Activated naive CD8-positive, alpha-beta T cell treated with anti-CD3 and anti-CD28 coated beads, Interleukin-2, amount 10 ng/mL, durations not matched to agents 7 days and 5 days (primary cell): ENCODE measurements at regions not wholly inside any gene's neighbourhood (a gene's known extent, or its start where the extent isn't known, plus 50 kb on each side); places are given as distances from the start of the nearest gene placed in this dataset.
"Not testable (repeated sequence)": the region's sequence is repeated elsewhere in the genome, so short reads cannot be mapped to it uniquely, and the experiment has no call there.

Source experiments
- ATAC-seq: fragments of 150-1000 bp; cut with Tn5 transposase; one replicate; pipeline ENCODE4 v1.10.0; 2021; ENCODE audit warnings: low read depth, moderate library complexity
- POLR2A ChIA-PET: fragments of 350-600 bp; sonication (Branson Sonifier 250); formaldehyde crosslinking; loops from one replicate; lab custom pipeline; 2021; ENCODE audit warnings: antibody characterized with exemption; lab: Charles Lee
- DNase-seq: peaks from one replicate; pipeline ENCODE4 v3.0.0; 2021
- H3K27ac Mint-ChIP-seq: one replicate; pipeline ENCODE4 v1.8.0; 2022; ENCODE audit warnings: mild to moderate bottlenecking, mixed read lengths
- H3K27me3 Mint-ChIP-seq: one replicate; pipeline ENCODE4 v1.8.0; 2022; ENCODE audit warnings: mild to moderate bottlenecking, moderate library complexity, mixed read lengths
- H3K36me3 Mint-ChIP-seq: one replicate; pipeline ENCODE4 v1.8.0; 2021; ENCODE audit warnings: mild to moderate bottlenecking, mixed read lengths
- H3K4me1 Mint-ChIP-seq: one replicate; pipeline ENCODE4 v1.8.0; 2021; ENCODE audit warnings: mixed read lengths
- H3K4me3 Mint-ChIP-seq: one replicate; pipeline ENCODE4 v1.8.0; 2022; ENCODE audit warnings: mild to moderate bottlenecking, moderate library complexity, mixed read lengths
- H3K9me3 Mint-ChIP-seq: one replicate; pipeline ENCODE4 v1.8.0; 2021; ENCODE audit warnings: mixed read lengths

- Mint-ChIP-seq H3K27ac (no peak overlapping the region), H3K4me3 (no peak overlapping the region), H3K27me3 (no peaks in the 10 kb centered on the region), H3K9me3 (no peaks in the 10 kb centered on the region), H3K36me3 (no peaks in the 10 kb centered on the region), H3K4me1 (no peaks in the 10 kb centered on the region)
- DNase-seq: no peak
- POLR2A ChIA-PET: no interaction called here
- ATAC-seq: no peak
These were observed 314.9 kb downstream of the ZNF326 start for GRCh38 chr1:90309806-90310205.

GRCh38 chr1:90308421-90308820 is 313.5 kb downstream of the ZNF326 start:
- H3K4me3 Mint-ChIP-seq: no peak overlapping the region
- no peaks in the 10 kb centered on the region for H3K9me3 Mint-ChIP-seq
- no peaks in the 10 kb centered on the region for H3K4me1 Mint-ChIP-seq
- no peak overlapping the region for H3K27ac Mint-ChIP-seq
- POLR2A ChIA-PET: no interaction called here
- ATAC-seq (no peak), DNase-seq (no peak)
- H3K36me3 Mint-ChIP-seq: no peaks in the 10 kb centered on the region
- H3K27me3 Mint-ChIP-seq: no peaks in the 10 kb centered on the region

- ATAC-seq (no peak), DNase-seq (no peak)
- H3K27me3 Mint-ChIP-seq: no peaks in the 10 kb centered on the region
- H3K9me3 Mint-ChIP-seq: no peaks in the 10 kb centered on the region
- no peak overlapping the region for H3K4me3 Mint-ChIP-seq
- no peaks in the 10 kb centered on the region for H3K36me3 Mint-ChIP-seq
- POLR2A ChIA-PET: no interaction called here
- no peaks in the 10 kb centered on the region for H3K4me1 Mint-ChIP-seq
- H3K27ac Mint-ChIP-seq: no peak overlapping the region
These were observed 310.7 kb downstream of the ZNF326 start for GRCh38 chr1:90305577-90305976.

DNA sequence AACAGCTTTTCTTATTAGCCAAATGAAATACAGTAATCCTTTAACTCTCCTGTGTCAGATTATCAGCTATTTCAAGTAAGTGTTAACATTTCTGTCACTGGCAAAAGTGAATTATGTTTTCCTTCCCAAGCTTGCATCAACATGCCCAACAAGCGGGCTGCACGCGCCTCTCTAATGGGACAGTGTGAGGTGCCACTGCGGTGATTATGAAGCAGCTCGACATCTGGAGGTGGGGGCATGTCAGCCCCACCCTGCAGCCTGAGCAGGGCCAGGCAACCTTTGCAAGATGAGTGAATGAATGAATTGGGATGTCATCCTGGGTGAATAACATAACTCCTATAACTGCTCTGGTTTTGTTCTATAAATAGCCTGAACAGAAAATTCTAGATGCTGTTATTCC is 301.4 kb downstream of the ZNF326 start:
- no peak overlapping the region for H3K4me3 Mint-ChIP-seq
- POLR2A ChIA-PET: no interaction called here

GRCh38 chr1:90295534-90295933 is 300.6 kb downstream of the ZNF326 start:
- Mint-ChIP-seq H3K36me3 (no peaks in the 10 kb centered on the region), H3K4me1 (no peaks in the 10 kb centered on the region), H3K27me3 (peaks cover 3% of the 10 kb centered on the region), H3K27ac (no peak overlapping the region), H3K9me3 (no peaks in the 10 kb centered on the region), H3K4me3 (no peak overlapping the region)
- ATAC-seq: no peak
- no peak for DNase-seq
- POLR2A ChIA-PET: no interaction called here

More for the DNA sequence above, 301.4 kb downstream of the ZNF326 start:
- H3K27me3 Mint-ChIP-seq: peaks cover 3% of the 10 kb centered on the region
- H3K36me3 Mint-ChIP-seq: no peaks in the 10 kb centered on the region
- no peak for ATAC-seq
- H3K4me1 Mint-ChIP-seq: no peaks in the 10 kb centered on the region
- no peak for DNase-seq
- no peaks in the 10 kb centered on the region for H3K9me3 Mint-ChIP-seq
- no peak overlapping the region for H3K27ac Mint-ChIP-seq

- Mint-ChIP-seq H3K4me3 (no peak overlapping the region), H3K36me3 (no peaks in the 10 kb centered on the region), H3K27ac (no peak overlapping the region), H3K4me1 (no peaks in the 10 kb centered on the region), H3K9me3 (no peaks in the 10 kb centered on the region), H3K27me3 (no peaks in the 10 kb centered on the region)
- ATAC-seq: no peak
- no peak for DNase-seq
- POLR2A ChIA-PET: no interaction called here
These were observed 296.7 kb downstream of the ZNF326 start for GRCh38 chr1:90291431-90292216.

DNA sequence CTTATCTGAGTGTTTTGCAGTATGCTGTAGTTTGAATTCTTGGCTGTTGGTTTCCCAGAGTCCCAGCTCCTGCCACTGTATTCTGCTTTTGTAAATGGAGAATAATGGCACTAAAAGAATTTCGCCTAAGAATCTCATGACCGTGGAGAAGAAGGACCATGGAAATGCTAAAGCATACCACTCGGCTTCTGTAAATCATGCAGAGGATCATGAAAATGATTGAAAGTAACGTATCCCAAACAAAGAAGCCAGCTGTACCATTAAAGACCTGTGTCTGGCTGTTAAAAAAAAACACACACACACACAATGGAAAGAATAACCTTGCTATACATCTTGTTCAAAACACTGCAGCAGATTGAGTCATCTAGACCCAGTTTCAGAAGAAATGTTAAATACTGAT is 287.9 kb downstream of the ZNF326 start:
- Mint-ChIP-seq H3K27me3 (peaks cover 5% of the 10 kb centered on the region), H3K9me3 (no peaks in the 10 kb centered on the region), H3K4me1 (no peaks in the 10 kb centered on the region), H3K4me3 (no peak overlapping the region), H3K36me3 (no peaks in the 10 kb centered on the region), H3K27ac (no peak overlapping the region)
- DNase-seq: no peak
- POLR2A ChIA-PET: no interaction called here
- no peak for ATAC-seq

GRCh38 chr1:90281886-90282285 is 287.0 kb downstream of the ZNF326 start:
- H3K27ac Mint-ChIP-seq, H3K9me3 Mint-ChIP-seq, POLR2A ChIA-PET, H3K4me3 Mint-ChIP-seq, H3K36me3 Mint-ChIP-seq, DNase-seq, H3K4me1 Mint-ChIP-seq, ATAC-seq, H3K27me3 Mint-ChIP-seq: not testable (repeated sequence)

GRCh38 chr1:90277270-90277669 is 282.4 kb downstream of the ZNF326 start:
- no peak overlapping the region for H3K27ac Mint-ChIP-seq
- no peaks in the 10 kb centered on the region for H3K4me1 Mint-ChIP-seq
- no peaks in the 10 kb centered on the region for H3K36me3 Mint-ChIP-seq
- no peak for DNase-seq
- no peak for ATAC-seq
- no peaks in the 10 kb centered on the region for H3K9me3 Mint-ChIP-seq
- H3K27me3 Mint-ChIP-seq: peaks cover 3% of the 10 kb centered on the region
- POLR2A ChIA-PET: no interaction called here
- H3K4me3 Mint-ChIP-seq: no peak overlapping the region

GRCh38 chr1:90274376-90274775 is 279.5 kb downstream of the ZNF326 start:
- H3K27ac Mint-ChIP-seq: no peak overlapping the region
- ATAC-seq (no peak), DNase-seq (no peak)
- POLR2A ChIA-PET: no interaction called here
- no peak overlapping the region for H3K4me3 Mint-ChIP-seq
- peaks cover 4% of the 10 kb centered on the region for H3K9me3 Mint-ChIP-seq
- H3K36me3 Mint-ChIP-seq: no peaks in the 10 kb centered on the region
- no peaks in the 10 kb centered on the region for H3K4me1 Mint-ChIP-seq
- no peaks in the 10 kb centered on the region for H3K27me3 Mint-ChIP-seq

DNA sequence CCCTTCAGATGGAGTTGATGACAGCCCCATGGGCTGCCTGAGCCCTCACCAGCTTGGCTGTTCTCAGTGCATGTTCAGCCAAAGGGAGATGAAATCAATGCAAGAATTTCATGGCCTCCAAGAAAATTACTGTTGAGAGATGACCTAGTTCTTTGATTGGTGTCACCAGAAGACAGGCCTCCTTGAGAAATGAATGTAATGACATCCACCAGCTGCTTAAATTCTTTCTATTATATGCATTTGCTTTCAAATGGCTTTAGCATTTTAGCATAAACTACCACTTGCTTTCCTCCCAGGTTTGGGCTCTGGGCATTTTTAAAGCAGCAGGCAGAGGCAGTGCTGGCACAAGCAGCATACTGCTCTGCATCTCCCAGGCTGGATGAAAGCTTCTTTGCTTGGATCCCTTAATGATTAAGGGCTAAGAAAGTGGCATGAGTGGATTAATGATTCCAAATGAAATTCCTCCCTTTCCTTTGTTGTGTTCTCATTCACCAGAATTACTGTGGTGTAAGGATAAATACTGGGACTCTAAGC is 278.4 kb downstream of the ZNF326 start:
- H3K36me3 Mint-ChIP-seq: no peaks in the 10 kb centered on the region
- DNase-seq (no peak), ATAC-seq (no peak)
- POLR2A ChIA-PET: no interaction called here
- no peak overlapping the region for H3K27ac Mint-ChIP-seq
- H3K4me1 Mint-ChIP-seq: no peaks in the 10 kb centered on the region
- no peak overlapping the region for H3K4me3 Mint-ChIP-seq
- peaks cover 4% of the 10 kb centered on the region for H3K9me3 Mint-ChIP-seq
- peaks cover 2% of the 10 kb centered on the region for H3K27me3 Mint-ChIP-seq

DNA sequence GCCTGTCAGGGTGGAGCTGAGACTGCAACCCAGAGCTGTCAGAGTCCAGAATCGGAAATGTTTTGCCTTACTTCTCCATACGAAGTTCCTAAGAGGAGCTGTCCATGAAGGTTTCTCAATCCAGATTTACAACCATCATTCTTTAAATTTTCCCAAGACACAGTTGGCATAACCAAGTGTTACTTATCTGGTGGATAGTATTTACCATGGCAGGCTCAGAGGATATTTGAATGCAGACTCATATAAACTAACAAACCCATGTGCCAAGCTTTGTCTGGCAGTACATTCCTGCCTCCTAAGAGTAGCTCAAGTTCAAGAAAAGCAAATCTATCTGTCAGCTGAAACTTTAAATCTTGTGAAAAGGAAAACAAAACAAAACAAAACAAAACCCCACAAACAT is 267.9 kb downstream of the ZNF326 start:
- ATAC-seq: no peak
- Mint-ChIP-seq H3K4me3 (no peak overlapping the region), H3K27me3 (peaks cover 2% of the 10 kb centered on the region), H3K27ac (no peak overlapping the region), H3K36me3 (no peaks in the 10 kb centered on the region), H3K4me1 (no peaks in the 10 kb centered on the region), H3K9me3 (no peaks in the 10 kb centered on the region)
- POLR2A ChIA-PET: no interaction called here
- DNase-seq: no peak

GRCh38 chr1:90262286-90262685 is 267.4 kb downstream of the ZNF326 start:
- H3K4me1 Mint-ChIP-seq: no peaks in the 10 kb centered on the region
- H3K36me3 Mint-ChIP-seq: no peaks in the 10 kb centered on the region
- H3K27ac Mint-ChIP-seq: no peak overlapping the region
- no peak overlapping the region for H3K4me3 Mint-ChIP-seq
- peaks cover 2% of the 10 kb centered on the region for H3K27me3 Mint-ChIP-seq
- ATAC-seq (no peak), DNase-seq (no peak)
- H3K9me3 Mint-ChIP-seq: no peaks in the 10 kb centered on the region
- POLR2A ChIA-PET: no interaction called here

GRCh38 chr1:90246069-90246468 is 251.2 kb downstream of the ZNF326 start:
- Mint-ChIP-seq H3K4me3 (no peak overlapping the region), H3K27me3 (peaks cover 2% of the 10 kb centered on the region), H3K9me3 (peaks cover 2% of the 10 kb centered on the region), H3K4me1 (no peaks in the 10 kb centered on the region), H3K27ac (no peak overlapping the region), H3K36me3 (no peaks in the 10 kb centered on the region)
- DNase-seq: no peak
- POLR2A ChIA-PET: no interaction called here
- no peak for ATAC-seq
